Gastroesophageal sphincter (tissue), 3 donors: ENCODE measurements at regions not wholly inside any gene's neighbourhood (a gene's known extent, or its start where the extent isn't known, plus 50 kb on each side); places are given as distances from the start of the nearest gene placed in this dataset.

Source experiments
- EP300 ChIP-seq: sonication (generic); formaldehyde crosslinking; IDR thresholded peaks from one replicate; pipeline ENCODE4 v1.6.1; 2017; ENCODE audit warnings: antibody characterized with exemption, mild to moderate bottlenecking
- POLR2A ChIP-seq, 2 donors: fragments of 450-650 bp; IDR thresholded peaks; one replicate each; pipeline ENCODE4 v1.6.1; 2017; ENCODE audit warnings: antibody characterized with exemption in 2 of 2, mild to moderate bottlenecking in 2 of 2, moderate library complexity in 1 of 2
- TF ChIP-seq, protein P1 (sequence below), 4 experiments: fragments of 200-600 bp in 2 of 4; fragments of 450-650 bp in 2 of 4; sonication (generic) in 1 of 4; IDR thresholded peaks; one replicate each; pipeline ENCODE4 v1.5.1; 2017 to 2019; ENCODE audit warnings: antibody characterized with exemption in 4 of 4, mild to moderate bottlenecking in 2 of 4, moderate library complexity in 2 of 4

DNA sequence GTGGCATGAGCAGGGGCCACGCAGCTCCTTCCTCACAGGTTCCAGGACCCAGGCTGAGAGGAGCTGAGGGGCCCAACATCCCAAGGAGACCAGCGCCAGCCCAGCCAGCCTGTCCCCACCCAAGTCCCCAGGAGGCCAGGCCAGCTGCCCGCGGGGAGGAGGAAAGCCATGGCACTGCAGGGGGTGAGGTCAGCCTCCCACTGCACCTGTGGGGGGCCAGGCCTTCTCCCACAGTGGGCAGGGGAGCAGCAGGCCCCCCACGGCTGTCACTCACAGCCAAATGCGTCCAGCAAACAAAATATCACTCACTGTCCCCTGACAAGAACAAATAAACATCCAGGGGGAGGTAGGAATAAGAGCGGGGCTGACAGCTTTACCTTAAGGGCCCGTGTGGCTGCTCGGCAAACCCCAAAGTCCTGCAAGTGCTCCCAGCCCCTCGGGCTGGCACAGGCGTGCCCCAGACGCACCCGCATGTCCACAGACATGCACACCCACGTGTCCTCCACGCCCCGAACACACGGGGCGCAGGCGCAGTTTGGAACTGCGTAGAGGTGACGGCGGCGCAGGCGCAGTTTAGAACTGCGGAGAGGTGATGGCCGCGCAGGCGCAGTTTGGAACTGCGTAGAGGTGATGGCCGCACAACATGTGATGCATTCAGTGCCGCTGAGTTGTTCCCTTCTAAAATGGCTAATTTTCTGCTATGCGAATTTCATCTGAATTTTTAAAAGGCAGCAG is 291.1 kb downstream of the FOXL1 start:
- TF ChIP-seq, protein P1, sequence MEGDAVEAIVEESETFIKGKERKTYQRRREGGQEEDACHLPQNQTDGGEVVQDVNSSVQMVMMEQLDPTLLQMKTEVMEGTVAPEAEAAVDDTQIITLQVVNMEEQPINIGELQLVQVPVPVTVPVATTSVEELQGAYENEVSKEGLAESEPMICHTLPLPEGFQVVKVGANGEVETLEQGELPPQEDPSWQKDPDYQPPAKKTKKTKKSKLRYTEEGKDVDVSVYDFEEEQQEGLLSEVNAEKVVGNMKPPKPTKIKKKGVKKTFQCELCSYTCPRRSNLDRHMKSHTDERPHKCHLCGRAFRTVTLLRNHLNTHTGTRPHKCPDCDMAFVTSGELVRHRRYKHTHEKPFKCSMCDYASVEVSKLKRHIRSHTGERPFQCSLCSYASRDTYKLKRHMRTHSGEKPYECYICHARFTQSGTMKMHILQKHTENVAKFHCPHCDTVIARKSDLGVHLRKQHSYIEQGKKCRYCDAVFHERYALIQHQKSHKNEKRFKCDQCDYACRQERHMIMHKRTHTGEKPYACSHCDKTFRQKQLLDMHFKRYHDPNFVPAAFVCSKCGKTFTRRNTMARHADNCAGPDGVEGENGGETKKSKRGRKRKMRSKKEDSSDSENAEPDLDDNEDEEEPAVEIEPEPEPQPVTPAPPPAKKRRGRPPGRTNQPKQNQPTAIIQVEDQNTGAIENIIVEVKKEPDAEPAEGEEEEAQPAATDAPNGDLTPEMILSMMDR (IDR thresholded peaks at IDR 0.05) = no peak
- TF ChIP-seq EP300 (no peak), POLR2A (IDR thresholded peaks at IDR 0.05) (no peak)
